K562 (cell line): ENCODE measurements at regions not wholly inside any gene's neighbourhood (a gene's known extent, or its start where the extent isn't known, plus 50 kb on each side); places are given as distances from the start of the nearest gene placed in this dataset.

Experiments
- ATAC-seq: fragments of 200-7000 bp; cut with Tn5 transposase; 3 replicates; pipeline ENCODE4 v1.9.1; 2020; ENCODE audit warnings: moderate library complexity
- BruUV-seq: library from RNA; stranded (reverse); fragments of 400-500 nt; replicated peaks from 2 replicates; lab custom pipeline; 2021; lab: Mats Ljungman, UMichigan
- CTCF ChIA-PET: fragments of 300-600 bp; formaldehyde crosslinking; extraction: SDS; loops from one replicate; lab custom pipeline; 2021; ENCODE audit warnings: low intra/inter-chr PET ratio; lab: Yijun Ruan, JAX
- POLR2A ChIA-PET: fragments of 300-600, 350-650 bp; sonication (Branson Sonifier 250); formaldehyde crosslinking; extraction: SDS; loops from one replicate; lab custom pipeline; 2021; ENCODE audit warnings: antibody characterized with exemption, inconsistent platforms; lab: Yijun Ruan, JAX
- DNase-seq, 4 experiments: peaks; one replicate each; pipeline versions ENCODE4 v3.0.0 to v3.0.0-alpha.2; 2011 to 2018; ENCODE audit warnings: low spot score in 3 of 4, mixed read lengths in 3 of 4; ENCODE audit errors: extremely low read depth in 1 of 4
- FAIRE-seq: peaks from 2 replicates; lab custom pipeline; 2011; peaks lifted over from hg19 to GRCh38; lab: Jason Lieb, UNC
- H2AFZ ChIP-seq: 2 replicates; pipeline ENCODE4 v1.6.0; 2011; ENCODE audit warnings: low read depth, low read length, control low read depth, inconsistent platforms
- H3K27ac ChIP-seq: fragments of 200-600 bp; 3 replicates; pipeline ENCODE4 v1.8.0; 2011; ENCODE audit warnings: low read depth, mild to moderate bottlenecking, control low read depth, inconsistent platforms, low read length, moderate library complexity, mixed read lengths; ENCODE audit errors: extremely low read depth
- H3K27me3 ChIP-seq, 2 experiments: fragments of 300-600 bp in 1 of 2; 2 replicates in 1 of 2; 3 replicates in 1 of 2; pipeline versions ENCODE4 v1.6.0 to v1.8.0; 2011; ENCODE audit warnings: inconsistent platforms in 2 of 2, low read length in 2 of 2, mild to moderate bottlenecking in 1 of 2, mixed read lengths in 1 of 2, moderate library complexity in 1 of 2; ENCODE audit not compliant: control insufficient read depth in 2 of 2, insufficient read depth in 2 of 2
- H3K36me3 ChIP-seq: fragments of 300-600 bp; 3 replicates; pipeline ENCODE4 v1.8.0; 2011; ENCODE audit warnings: mild to moderate bottlenecking, low read length, inconsistent platforms; ENCODE audit not compliant: control insufficient read depth, insufficient read depth
- H3K4me1 ChIP-seq, 2 experiments: fragments of 200-600 bp in 1 of 2; replicated peaks in 1 of 2; 2 replicates in 1 of 2; 3 replicates in 1 of 2; pipeline versions ENCODE4 v1.5.1 to v1.8.0; 2011; ENCODE audit warnings: inconsistent platforms in 2 of 2, low read length in 2 of 2, mild to moderate bottlenecking in 1 of 2, mixed read lengths in 1 of 2, moderate library complexity in 1 of 2; ENCODE audit not compliant: control insufficient read depth in 2 of 2, insufficient read depth in 2 of 2
- H3K4me2 ChIP-seq: 2 replicates; pipeline ENCODE4 v1.6.1; 2011; ENCODE audit warnings: low read length, control low read depth, inconsistent platforms, mixed read lengths; ENCODE audit not compliant: insufficient read depth
- H3K4me3 ChIP-seq: fragments of 200-600 bp; sonication (generic), shearing (Covaris generic); 2 replicates; pipeline ENCODE4 v1.5.1; 2016; ENCODE audit warnings: control low read depth, inconsistent platforms
- H3K79me2 ChIP-seq: fragments of 200-600 bp; 3 replicates; pipeline ENCODE4 v1.8.0; 2011; ENCODE audit warnings: low read length, inconsistent platforms; ENCODE audit not compliant: control insufficient read depth, insufficient read depth
- H3K9ac ChIP-seq, 2 experiments: 2 replicates each; pipeline versions ENCODE4 v1.6.0 to v1.6.1; 2011; ENCODE audit warnings: low read depth in 2 of 2, low read length in 2 of 2, control low read depth in 1 of 2, inconsistent platforms in 1 of 2, mild to moderate bottlenecking in 1 of 2, mixed read lengths in 1 of 2; ENCODE audit not compliant: insufficient read depth in 1 of 2
- H3K9me1 ChIP-seq: one replicate; pipeline ENCODE4 v1.6.0; 2011; ENCODE audit warnings: inconsistent platforms, mild to moderate bottlenecking, low read length, moderate library complexity; ENCODE audit not compliant: control insufficient read depth, insufficient read depth
- H3K9me3 ChIP-seq: replicated peaks from 2 replicates; pipeline ENCODE4 v1.5.1; 2011; ENCODE audit warnings: low read depth, low read length, inconsistent platforms; ENCODE audit not compliant: control insufficient read depth, insufficient read depth
- H4K20me1 ChIP-seq: replicated peaks from 2 replicates; pipeline ENCODE4 v1.6.1; 2011; ENCODE audit warnings: low read length, inconsistent platforms, mixed read lengths; ENCODE audit not compliant: control insufficient read depth, insufficient read depth
- BRF1 ChIP-seq: IDR thresholded peaks from 3 replicates; pipeline ENCODE4 v1.6.1; 2011; ENCODE audit warnings: borderline replicate concordance, mild to moderate bottlenecking; ENCODE audit not compliant: insufficient read length; ENCODE audit errors: extremely low read depth
- CBFA2T2 ChIP-seq: fragments of 450-650 bp; conservative IDR thresholded peaks from 2 replicates; pipeline ENCODE4 v1.6.1; 2017; ENCODE audit warnings: mild to moderate bottlenecking
- NFIC ChIP-seq: fragments of 450-650 bp; IDR thresholded peaks from 2 replicates; pipeline ENCODE4 v1.6.1; 2017; ENCODE audit warnings: mild to moderate bottlenecking, inconsistent platforms
- PHB ChIP-seq: fragments of 250-450 bp; sonication (Bioruptor Pico); IDR thresholded peaks from 2 replicates; pipeline ENCODE4 v1.5.0; 2021
- RFX5 ChIP-seq: IDR thresholded peaks from 2 replicates; pipeline ENCODE4 v1.6.1; 2011; ENCODE audit warnings: low read depth, mild to moderate bottlenecking, improper control_type of control experiment, low read length
- SIN3A ChIP-seq, 2 experiments: fragments of 150-350 bp in 1 of 2; IDR thresholded peaks; 2 replicates each; pipeline ENCODE4 v1.6.1; 2011 to 2016; ENCODE audit warnings: borderline replicate concordance in 2 of 2, low read depth in 2 of 2, low read length in 2 of 2, mild to moderate bottlenecking in 2 of 2, moderate library complexity in 2 of 2; ENCODE audit not compliant: control insufficient read depth in 1 of 2
- ZNF316 ChIP-seq: fragments of 450-650 bp; IDR thresholded peaks from 2 replicates; pipeline ENCODE4 v1.6.1; 2016
- ZNF507 ChIP-seq: conservative IDR thresholded peaks from 2 replicates; pipeline ENCODE4 v1.6.1; 2017; ENCODE audit warnings: missing genetic modification characterization, missing compliant biosample characterization
- ZNF699 ChIP-seq: fragments of 250-450 bp; sonication (Bioruptor Pico); IDR thresholded peaks from 2 replicates; pipeline ENCODE4 v1.8.0; 2021; ENCODE audit warnings: mild to moderate bottlenecking, moderate library complexity; ENCODE audit not compliant: insufficient replicate concordance
- ZNF79 ChIP-seq: fragments of 250-450 bp; sonication (Bioruptor Pico); IDR thresholded peaks from 2 replicates; pipeline ENCODE4 v1.4.0; 2020; ENCODE audit warnings: low read depth, mild to moderate bottlenecking, moderate library complexity
- WGBS: fragments of 100-300 bp; shearing (Covaris generic); methylation state at CpG from one replicate; pipeline ENCODE4 v1.1.6; 2016; ENCODE audit warnings: low coverage, mixed read lengths; ENCODE audit not compliant: insufficient coverage; ENCODE audit errors: missing lambda C conversion rate; 5-methylcytosine and 5-hydroxymethylcytosine counted together
- in situ Hi-C: fragments of 300-500 bp; cut with MboI; formaldehyde crosslinking; loops from 4 replicates; pipeline ENCODE4 v1.15.0; 2018; ENCODE audit warnings: inconsistent platforms, mixed read lengths
- intact Hi-C: fragments of 100-400 bp; cut with micrococcal nuclease; formaldehyde crosslinking; loops from 2 replicates; pipeline ENCODE4 v1.14.2; 2022
- TF ChIP-seq, protein P1 (sequence below), 2 experiments: IDR thresholded peaks in 1 of 2; conservative IDR thresholded peaks in 1 of 2; 2 replicates each; pipeline ENCODE4 v1.6.1; 2016; ENCODE audit warnings: low read depth in 2 of 2, mild to moderate bottlenecking in 1 of 2, missing compliant biosample characterization in 1 of 2, missing genetic modification characterization in 1 of 2, moderate library complexity in 1 of 2
- TF ChIP-seq, protein P2 (sequence below): fragments of 250-450 bp; sonication (Bioruptor Pico); IDR thresholded peaks from 2 replicates; pipeline ENCODE4 v1.8.0; 2022; ENCODE audit warnings: moderate library complexity, mild to moderate bottlenecking, inconsistent platforms
- TF ChIP-seq, protein P3 (sequence below): sonication (generic); formaldehyde crosslinking; IDR thresholded peaks from 2 replicates; pipeline ENCODE4 v1.8.0; 2022; ENCODE audit warnings: mild to moderate bottlenecking, missing genetic modification reagents

DNA sequence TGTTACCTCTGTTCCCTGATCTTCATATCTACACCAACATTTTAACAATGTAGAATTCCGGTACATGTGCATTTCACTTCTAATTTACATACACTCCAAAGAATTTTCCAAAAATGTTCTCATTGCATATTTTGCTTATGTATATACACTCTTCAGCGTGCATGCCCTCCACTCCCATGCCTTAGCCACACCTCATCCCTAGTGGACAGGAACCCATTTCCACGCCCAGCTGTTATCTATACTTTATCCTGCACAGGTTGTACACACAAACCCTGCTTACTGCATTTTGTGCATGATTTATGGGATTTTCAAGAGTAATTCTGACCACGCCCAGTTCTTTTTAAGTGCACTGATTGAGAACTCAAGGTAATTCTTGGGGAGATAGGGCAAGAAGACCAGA, 102.4 kb downstream of the TFAP2C start:
- H3K9ac ChIP-seq: no peak overlapping the region
- no peaks in the 10 kb centered on the region for H3K9me3 ChIP-seq
- H2AFZ ChIP-seq: no peak overlapping the region
- in situ Hi-C loops: no loop called here
- FAIRE-seq (no peak), ATAC-seq (no peak), DNase-seq (no peak)
- no peak overlapping the region for H3K4me2 ChIP-seq
- H3K9me1 ChIP-seq: no peaks in the 10 kb centered on the region
- H3K4me1 ChIP-seq: no peaks in the 10 kb centered on the region
- H4K20me1 ChIP-seq: no peaks in the 10 kb centered on the region
- ChIA-PET CTCF (no interaction called here), POLR2A (interaction anchor here (1.0 kb wide), 1 partner anchor 11 kb away, joined by 3 read pairs; no protein-coding TSS in a partner anchor)
- intact Hi-C loops: no loop called here
- H3K27ac ChIP-seq: no peak overlapping the region
- no peaks in the 10 kb centered on the region for H3K36me3 ChIP-seq
- no TSS peak for BruUV-seq
- 2% methylated on average over 4 of the region's 4 CpGs for WGBS
- no peaks in the 10 kb centered on the region for H3K79me2 ChIP-seq
- H3K27me3 ChIP-seq: peaks cover 3 to 5% of the 10 kb centered on the region in 2 experiments; a peak in 3 of 5 replicates
- no peak overlapping the region for H3K4me3 ChIP-seq
- TF ChIP-seq ZNF316: no peak
- TF ChIP-seq, protein P1, sequence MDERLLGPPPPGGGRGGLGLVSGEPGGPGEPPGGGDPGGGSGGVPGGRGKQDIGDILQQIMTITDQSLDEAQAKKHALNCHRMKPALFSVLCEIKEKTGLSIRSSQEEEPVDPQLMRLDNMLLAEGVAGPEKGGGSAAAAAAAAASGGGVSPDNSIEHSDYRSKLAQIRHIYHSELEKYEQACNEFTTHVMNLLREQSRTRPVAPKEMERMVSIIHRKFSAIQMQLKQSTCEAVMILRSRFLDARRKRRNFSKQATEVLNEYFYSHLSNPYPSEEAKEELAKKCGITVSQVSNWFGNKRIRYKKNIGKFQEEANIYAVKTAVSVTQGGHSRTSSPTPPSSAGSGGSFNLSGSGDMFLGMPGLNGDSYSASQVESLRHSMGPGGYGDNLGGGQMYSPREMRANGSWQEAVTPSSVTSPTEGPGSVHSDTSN (CRISPR knock-in tag; IDR thresholded peaks at IDR 0.05; ENCODE audit: low read depth): no peak
- TF ChIP-seq, protein P1 (tag; conservative IDR thresholded peaks at IDR 0.05; ENCODE audit: low read depth): no peak
- TF ChIP-seq ZNF79: no peak
- TF ChIP-seq, protein P2, sequence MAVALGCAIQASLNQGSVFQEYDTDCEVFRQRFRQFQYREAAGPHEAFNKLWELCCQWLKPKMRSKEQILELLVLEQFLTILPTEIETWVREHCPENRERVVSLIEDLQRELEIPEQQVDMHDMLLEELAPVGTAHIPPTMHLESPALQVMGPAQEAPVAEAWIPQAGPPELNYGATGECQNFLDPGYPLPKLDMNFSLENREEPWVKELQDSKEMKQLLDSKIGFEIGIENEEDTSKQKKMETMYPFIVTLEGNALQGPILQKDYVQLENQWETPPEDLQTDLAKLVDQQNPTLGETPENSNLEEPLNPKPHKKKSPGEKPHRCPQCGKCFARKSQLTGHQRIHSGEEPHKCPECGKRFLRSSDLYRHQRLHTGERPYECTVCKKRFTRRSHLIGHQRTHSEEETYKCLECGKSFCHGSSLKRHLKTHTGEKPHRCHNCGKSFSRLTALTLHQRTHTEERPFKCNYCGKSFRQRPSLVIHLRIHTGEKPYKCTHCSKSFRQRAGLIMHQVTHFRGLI: no peak
- no peak for TF ChIP-seq PHB (CRISPR knock-in tag)
- no peak for TF ChIP-seq SIN3A (IDR thresholded peaks at IDR 0.05; ENCODE audit: borderline replicate concordance in 2 of 2, control insufficient read depth in 1 of 2, low read depth in 2 of 2, low read length in 2 of 2)
- TF ChIP-seq, protein P3, sequence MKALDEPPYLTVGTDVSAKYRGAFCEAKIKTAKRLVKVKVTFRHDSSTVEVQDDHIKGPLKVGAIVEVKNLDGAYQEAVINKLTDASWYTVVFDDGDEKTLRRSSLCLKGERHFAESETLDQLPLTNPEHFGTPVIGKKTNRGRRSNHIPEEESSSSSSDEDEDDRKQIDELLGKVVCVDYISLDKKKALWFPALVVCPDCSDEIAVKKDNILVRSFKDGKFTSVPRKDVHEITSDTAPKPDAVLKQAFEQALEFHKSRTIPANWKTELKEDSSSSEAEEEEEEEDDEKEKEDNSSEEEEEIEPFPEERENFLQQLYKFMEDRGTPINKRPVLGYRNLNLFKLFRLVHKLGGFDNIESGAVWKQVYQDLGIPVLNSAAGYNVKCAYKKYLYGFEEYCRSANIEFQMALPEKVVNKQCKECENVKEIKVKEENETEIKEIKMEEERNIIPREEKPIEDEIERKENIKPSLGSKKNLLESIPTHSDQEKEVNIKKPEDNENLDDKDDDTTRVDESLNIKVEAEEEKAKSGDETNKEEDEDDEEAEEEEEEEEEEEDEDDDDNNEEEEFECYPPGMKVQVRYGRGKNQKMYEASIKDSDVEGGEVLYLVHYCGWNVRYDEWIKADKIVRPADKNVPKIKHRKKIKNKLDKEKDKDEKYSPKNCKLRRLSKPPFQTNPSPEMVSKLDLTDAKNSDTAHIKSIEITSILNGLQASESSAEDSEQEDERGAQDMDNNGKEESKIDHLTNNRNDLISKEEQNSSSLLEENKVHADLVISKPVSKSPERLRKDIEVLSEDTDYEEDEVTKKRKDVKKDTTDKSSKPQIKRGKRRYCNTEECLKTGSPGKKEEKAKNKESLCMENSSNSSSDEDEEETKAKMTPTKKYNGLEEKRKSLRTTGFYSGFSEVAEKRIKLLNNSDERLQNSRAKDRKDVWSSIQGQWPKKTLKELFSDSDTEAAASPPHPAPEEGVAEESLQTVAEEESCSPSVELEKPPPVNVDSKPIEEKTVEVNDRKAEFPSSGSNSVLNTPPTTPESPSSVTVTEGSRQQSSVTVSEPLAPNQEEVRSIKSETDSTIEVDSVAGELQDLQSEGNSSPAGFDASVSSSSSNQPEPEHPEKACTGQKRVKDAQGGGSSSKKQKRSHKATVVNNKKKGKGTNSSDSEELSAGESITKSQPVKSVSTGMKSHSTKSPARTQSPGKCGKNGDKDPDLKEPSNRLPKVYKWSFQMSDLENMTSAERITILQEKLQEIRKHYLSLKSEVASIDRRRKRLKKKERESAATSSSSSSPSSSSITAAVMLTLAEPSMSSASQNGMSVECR (CRISPR knock-in tag): no peak
- TF ChIP-seq ZNF507 (tag): no peak
- TF ChIP-seq RFX5: no peak
- TF ChIP-seq NFIC: no peak
- TF ChIP-seq ZNF699: no peak
- TF ChIP-seq CBFA2T2: no peak
- TF ChIP-seq BRF1: no peak
